DND-41 (cell line): ENCODE measurements at regions not wholly inside any gene's neighbourhood (a gene's known extent, or its start where the extent isn't known, plus 50 kb on each side); places are given as distances from the start of the nearest gene placed in this dataset.

Source experiments
- EZH2 ChIP-seq: IDR thresholded peaks from 3 replicates; pipeline ENCODE4 v1.6.1; 2012; ENCODE audit warnings: borderline replicate concordance, low read depth, mild to moderate bottlenecking, moderate library complexity, low read length, inconsistent platforms; ENCODE audit not compliant: severe bottlenecking
- TF ChIP-seq, protein P1 (sequence below): IDR thresholded peaks from 2 replicates; pipeline ENCODE4 v1.5.1; 2012; ENCODE audit warnings: borderline replicate concordance, low read length, moderate library complexity, mild to moderate bottlenecking; ENCODE audit not compliant: poor library complexity, severe bottlenecking; ENCODE audit errors: extremely low read depth

DNA sequence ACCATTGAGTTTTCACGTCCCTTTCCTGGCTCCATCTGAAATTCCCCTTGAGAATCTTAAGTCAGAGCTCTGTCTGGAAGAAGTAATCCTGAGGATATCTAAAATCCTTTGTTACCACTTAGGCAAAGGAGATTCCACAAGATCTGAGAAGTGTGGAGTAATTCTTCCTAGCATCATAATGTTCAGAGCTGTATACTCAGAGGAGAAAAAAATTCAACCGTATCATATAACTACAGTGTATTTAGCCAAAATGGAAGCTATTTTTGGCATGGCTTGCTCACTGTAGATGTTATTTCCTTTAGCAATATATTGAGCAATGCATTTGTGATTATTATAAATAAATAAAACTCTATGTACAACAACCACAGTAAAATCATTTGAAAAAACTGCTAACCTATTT, 1858.4 kb downstream of the EFNA5 start:
- TF ChIP-seq, protein P1, sequence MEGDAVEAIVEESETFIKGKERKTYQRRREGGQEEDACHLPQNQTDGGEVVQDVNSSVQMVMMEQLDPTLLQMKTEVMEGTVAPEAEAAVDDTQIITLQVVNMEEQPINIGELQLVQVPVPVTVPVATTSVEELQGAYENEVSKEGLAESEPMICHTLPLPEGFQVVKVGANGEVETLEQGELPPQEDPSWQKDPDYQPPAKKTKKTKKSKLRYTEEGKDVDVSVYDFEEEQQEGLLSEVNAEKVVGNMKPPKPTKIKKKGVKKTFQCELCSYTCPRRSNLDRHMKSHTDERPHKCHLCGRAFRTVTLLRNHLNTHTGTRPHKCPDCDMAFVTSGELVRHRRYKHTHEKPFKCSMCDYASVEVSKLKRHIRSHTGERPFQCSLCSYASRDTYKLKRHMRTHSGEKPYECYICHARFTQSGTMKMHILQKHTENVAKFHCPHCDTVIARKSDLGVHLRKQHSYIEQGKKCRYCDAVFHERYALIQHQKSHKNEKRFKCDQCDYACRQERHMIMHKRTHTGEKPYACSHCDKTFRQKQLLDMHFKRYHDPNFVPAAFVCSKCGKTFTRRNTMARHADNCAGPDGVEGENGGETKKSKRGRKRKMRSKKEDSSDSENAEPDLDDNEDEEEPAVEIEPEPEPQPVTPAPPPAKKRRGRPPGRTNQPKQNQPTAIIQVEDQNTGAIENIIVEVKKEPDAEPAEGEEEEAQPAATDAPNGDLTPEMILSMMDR: no peak
- TF ChIP-seq EZH2: no peak
